Activated naive CD8-positive, alpha-beta T cell treated with anti-CD3 and anti-CD28 coated beads, Interleukin-2, amount 50 U/mL, for 24 hours (primary cell): ENCODE measurements at regions not wholly inside any gene's neighbourhood (a gene's known extent, or its start where the extent isn't known, plus 50 kb on each side); places are given as distances from the start of the nearest gene placed in this dataset.

Experiments used
- ATAC-seq: fragments of 150-1000 bp; cut with Tn5 transposase; one replicate; pipeline ENCODE4 v1.10.0; 2021
- DNase-seq: peaks from one replicate; pipeline ENCODE4 v3.0.0; 2021
- H3K27ac Mint-ChIP-seq: one replicate; pipeline ENCODE4 v1.8.0; 2021; ENCODE audit warnings: mild to moderate bottlenecking, mixed read lengths
- H3K27me3 Mint-ChIP-seq: one replicate; pipeline ENCODE4 v1.8.0; 2021; ENCODE audit warnings: mixed read lengths
- H3K36me3 Mint-ChIP-seq: one replicate; pipeline ENCODE4 v1.8.0; 2021; ENCODE audit warnings: low read depth, mixed read lengths
- H3K4me1 Mint-ChIP-seq: one replicate; pipeline ENCODE4 v1.8.0; 2021; ENCODE audit warnings: mixed read lengths
- H3K4me3 Mint-ChIP-seq: one replicate; pipeline ENCODE4 v1.8.0; 2021; ENCODE audit warnings: mild to moderate bottlenecking, moderate library complexity, mixed read lengths
- H3K9me3 Mint-ChIP-seq: one replicate; pipeline ENCODE4 v1.8.0; 2021; ENCODE audit warnings: mixed read lengths

- ATAC-seq (no peak), DNase-seq (no peak)
- peaks cover 15% of the 10 kb centered on the region for H3K9me3 Mint-ChIP-seq
- no peak overlapping the region for H3K27ac Mint-ChIP-seq
- H3K4me3 Mint-ChIP-seq, result no peak overlapping the region
- H3K27me3 Mint-ChIP-seq, result no peaks in the 10 kb centered on the region
- H3K4me1 Mint-ChIP-seq, result no peaks in the 10 kb centered on the region
- no peaks in the 10 kb centered on the region for H3K36me3 Mint-ChIP-seq
These were observed 370.4 kb upstream of the PTPRD start for GRCh38 chr9:10983251-10983650.

DNA sequence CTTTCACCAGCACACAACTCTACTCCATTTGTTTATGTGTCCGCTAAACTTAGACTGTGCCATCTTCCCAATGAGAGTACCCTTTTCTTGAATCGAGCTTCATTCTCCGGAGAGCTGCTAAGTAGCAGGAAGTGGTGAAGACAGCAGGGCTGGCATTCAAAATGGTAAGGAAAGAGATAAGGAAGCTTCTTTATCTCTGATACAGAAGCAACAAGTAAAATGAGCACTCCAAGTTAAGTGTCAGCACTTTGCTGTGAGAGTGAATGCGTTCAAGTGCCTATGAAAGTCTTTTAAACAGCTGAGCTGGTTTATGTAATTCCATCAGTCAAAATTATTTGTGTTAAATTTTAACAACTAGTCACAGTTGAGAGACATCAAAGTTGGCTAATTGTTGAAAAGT lies 386.8 kb upstream of the PTPRD start:
- H3K4me1 Mint-ChIP-seq, result no peaks in the 10 kb centered on the region
- H3K4me3 Mint-ChIP-seq, result no peak overlapping the region
- no peak for ATAC-seq
- H3K27ac Mint-ChIP-seq, result no peak overlapping the region
- DNase-seq, result no peak
- peaks cover 22% of the 10 kb centered on the region for H3K9me3 Mint-ChIP-seq
- H3K36me3 Mint-ChIP-seq, result no peaks in the 10 kb centered on the region
- H3K27me3 Mint-ChIP-seq, result no peaks in the 10 kb centered on the region

- no peaks in the 10 kb centered on the region for H3K27me3 Mint-ChIP-seq
- DNase-seq, result no peak
- H3K9me3 Mint-ChIP-seq, result peaks cover 19% of the 10 kb centered on the region
- H3K27ac Mint-ChIP-seq, result no peak overlapping the region
- H3K4me1 Mint-ChIP-seq, result no peaks in the 10 kb centered on the region
- ATAC-seq, result no peak
- H3K4me3 Mint-ChIP-seq, result no peak overlapping the region
- H3K36me3 Mint-ChIP-seq, result no peaks in the 10 kb centered on the region
These were observed 388.7 kb upstream of the PTPRD start for GRCh38 chr9:11001546-11001945.

GRCh38 chr9:11002705-11003104 lies 389.9 kb upstream of the PTPRD start:
- no peak overlapping the region for H3K4me3 Mint-ChIP-seq
- H3K27me3 Mint-ChIP-seq, result no peaks in the 10 kb centered on the region
- DNase-seq, result no peak
- no peak for ATAC-seq
- no peaks in the 10 kb centered on the region for H3K36me3 Mint-ChIP-seq
- H3K9me3 Mint-ChIP-seq, result peaks cover 17% of the 10 kb centered on the region
- H3K4me1 Mint-ChIP-seq, result no peaks in the 10 kb centered on the region
- no peak overlapping the region for H3K27ac Mint-ChIP-seq

- Mint-ChIP-seq H3K27ac (no peak overlapping the region), H3K9me3 (peaks cover 24% of the 10 kb centered on the region), H3K4me3 (no peak overlapping the region), H3K36me3 (no peaks in the 10 kb centered on the region), H3K4me1 (no peaks in the 10 kb centered on the region), H3K27me3 (no peaks in the 10 kb centered on the region)
- DNase-seq (no peak), ATAC-seq (no peak)
These were observed 391.0 kb upstream of the PTPRD start for GRCh38 chr9:11003836-11004235.

DNA sequence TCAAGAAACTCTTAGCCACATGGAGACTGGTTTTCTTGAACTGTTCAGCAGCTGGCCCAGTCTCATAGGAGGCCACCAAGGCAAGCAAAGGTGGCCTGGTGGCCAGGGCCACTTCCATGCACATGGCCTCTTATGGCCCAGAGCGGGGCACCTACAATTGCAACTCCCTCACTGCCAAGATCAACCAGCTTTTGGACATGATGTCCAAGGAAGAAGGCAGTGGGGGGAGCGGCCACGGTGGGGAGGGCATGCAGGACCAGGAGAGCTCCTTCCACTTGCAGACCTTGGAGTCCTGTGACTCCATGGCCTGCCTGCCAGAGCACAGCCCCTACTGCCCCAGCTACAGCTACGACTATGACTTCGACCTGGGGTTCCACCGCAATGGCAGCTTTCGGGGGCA lies 398.9 kb upstream of the PTPRD start:
- DNase-seq, result no peak
- Mint-ChIP-seq H3K27ac (no peak overlapping the region), H3K4me1 (no peaks in the 10 kb centered on the region), H3K36me3 (no peaks in the 10 kb centered on the region), H3K27me3 (no peaks in the 10 kb centered on the region), H3K9me3 (peaks cover 24% of the 10 kb centered on the region), H3K4me3 (no peak overlapping the region)
- no peak for ATAC-seq

DNA sequence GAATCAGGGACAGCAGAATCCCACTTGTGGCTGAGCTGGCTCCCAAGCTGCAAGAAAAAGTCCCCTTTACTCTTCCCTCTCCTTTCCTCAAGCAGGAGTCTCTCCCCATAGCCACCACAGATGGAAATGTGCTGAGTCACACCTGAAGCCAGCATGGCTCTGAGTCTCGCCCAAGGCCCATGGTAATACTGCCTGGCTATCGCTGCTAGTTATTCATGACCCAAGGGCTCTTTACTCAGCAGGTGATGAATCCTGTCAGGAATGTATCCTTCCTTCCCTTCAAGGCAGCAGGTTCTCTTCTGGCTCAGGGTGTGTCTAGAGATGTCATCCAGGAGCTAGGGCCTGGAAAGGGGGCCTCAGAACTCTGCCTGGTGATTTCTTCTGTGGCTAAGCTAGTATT lies 403.3 kb upstream of the PTPRD start:
- no peak overlapping the region for H3K4me3 Mint-ChIP-seq
- no peak for ATAC-seq
- DNase-seq, result no peak
- no peaks in the 10 kb centered on the region for H3K4me1 Mint-ChIP-seq
- peaks cover 29% of the 10 kb centered on the region for H3K9me3 Mint-ChIP-seq
- no peaks in the 10 kb centered on the region for H3K27me3 Mint-ChIP-seq
- no peaks in the 10 kb centered on the region for H3K36me3 Mint-ChIP-seq
- no peak overlapping the region for H3K27ac Mint-ChIP-seq

GRCh38 chr9:11023201-11023600 lies 410.4 kb upstream of the PTPRD start:
- ATAC-seq, result no peak
- no peaks in the 10 kb centered on the region for H3K36me3 Mint-ChIP-seq
- no peaks in the 10 kb centered on the region for H3K27me3 Mint-ChIP-seq
- DNase-seq, result no peak
- H3K27ac Mint-ChIP-seq, result no peak overlapping the region
- no peaks in the 10 kb centered on the region for H3K4me1 Mint-ChIP-seq
- no peak overlapping the region for H3K4me3 Mint-ChIP-seq
- peaks cover 15% of the 10 kb centered on the region for H3K9me3 Mint-ChIP-seq

GRCh38 chr9:11025775-11026174 lies 413.0 kb upstream of the PTPRD start:
- no peak for ATAC-seq
- H3K4me1 Mint-ChIP-seq, result no peaks in the 10 kb centered on the region
- peaks cover 8% of the 10 kb centered on the region for H3K9me3 Mint-ChIP-seq

GRCh38 chr9:11038366-11038765 lies 425.6 kb upstream of the PTPRD start:
- Mint-ChIP-seq H3K27me3 (no peaks in the 10 kb centered on the region), H3K4me3 (no peak overlapping the region), H3K27ac (no peak overlapping the region), H3K9me3 (peaks cover 26% of the 10 kb centered on the region), H3K36me3 (no peaks in the 10 kb centered on the region), H3K4me1 (no peaks in the 10 kb centered on the region)
- DNase-seq (no peak), ATAC-seq (no peak)

More at GRCh38 chr9:11025775-11026174, 413.0 kb upstream of the PTPRD start:
- Mint-ChIP-seq H3K4me3 (no peak overlapping the region), H3K27ac (no peak overlapping the region), H3K27me3 (no peaks in the 10 kb centered on the region), H3K36me3 (no peaks in the 10 kb centered on the region)
- DNase-seq, result no peak

DNA sequence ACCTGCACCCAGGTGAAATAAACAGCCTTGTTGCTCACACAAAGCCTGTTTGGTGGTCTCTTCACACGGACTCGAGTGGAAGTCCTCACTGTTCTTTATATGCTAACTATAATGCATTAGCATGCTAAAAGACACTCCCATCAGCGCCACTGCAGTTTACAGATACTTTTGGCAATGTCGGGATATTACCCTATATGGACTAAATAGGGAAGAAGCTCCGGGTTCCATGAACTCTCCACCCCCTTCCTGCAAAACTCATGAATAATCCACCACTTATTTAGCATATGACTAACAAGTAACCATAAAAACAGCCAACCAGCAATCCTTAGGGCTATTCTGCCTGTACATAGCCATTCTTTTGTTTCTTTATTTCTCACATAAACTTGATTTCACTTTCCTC lies 426.2 kb upstream of the PTPRD start:
- Mint-ChIP-seq H3K9me3 (peaks cover 26% of the 10 kb centered on the region), H3K27me3 (no peaks in the 10 kb centered on the region), H3K27ac (no peak overlapping the region), H3K4me3 (no peak overlapping the region), H3K4me1 (no peaks in the 10 kb centered on the region), H3K36me3 (no peaks in the 10 kb centered on the region)
- DNase-seq (no peak), ATAC-seq (no peak)

DNA sequence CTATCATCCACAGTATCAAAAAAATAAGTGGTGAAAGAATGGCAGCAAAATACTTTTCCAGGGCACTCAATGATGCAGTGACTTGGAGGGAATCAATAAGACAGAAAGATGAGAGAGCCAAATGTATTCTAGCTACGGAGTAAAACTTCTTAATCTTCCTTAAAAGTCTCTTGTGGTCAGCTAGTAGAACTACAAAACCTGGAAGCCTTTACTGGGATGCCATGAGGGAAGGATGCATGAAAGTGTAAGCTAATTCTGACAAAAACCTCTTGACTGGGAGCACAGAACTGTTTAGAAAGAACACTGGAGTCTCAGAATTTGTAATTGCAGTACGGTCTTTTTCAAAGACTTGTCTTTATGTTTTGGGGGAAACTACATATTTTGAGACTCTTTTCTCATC lies 432.8 kb upstream of the PTPRD start:
- Mint-ChIP-seq H3K9me3 (peaks cover 13% of the 10 kb centered on the region), H3K4me1 (no peaks in the 10 kb centered on the region), H3K27me3 (no peaks in the 10 kb centered on the region), H3K36me3 (no peaks in the 10 kb centered on the region), H3K27ac (no peak overlapping the region), H3K4me3 (no peak overlapping the region)
- ATAC-seq, result no peak
- no peak for DNase-seq

DNA sequence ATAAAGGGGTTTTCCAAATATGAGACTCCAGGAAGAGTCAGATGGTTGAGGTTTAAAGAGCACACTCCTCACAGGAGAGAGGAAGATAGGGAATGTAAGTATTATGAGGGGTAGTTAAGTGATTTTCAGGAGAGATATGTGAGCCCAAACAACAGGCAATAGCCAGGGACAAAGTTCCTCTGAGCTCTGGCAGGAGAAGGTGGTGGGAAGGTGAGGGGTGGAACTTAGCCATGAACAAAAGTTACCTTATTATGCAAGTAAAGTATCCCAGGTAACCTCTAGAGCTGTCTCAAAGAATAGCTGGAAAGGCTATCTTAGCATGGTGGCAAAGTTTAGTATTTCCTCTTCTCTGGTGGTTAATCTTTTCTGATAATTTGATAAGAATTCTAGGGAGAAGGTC lies 450.5 kb upstream of the PTPRD start:
- Mint-ChIP-seq H3K27ac (no peak overlapping the region), H3K4me3 (no peak overlapping the region)

GRCh38 chr9:11064909-11065308 lies 452.1 kb upstream of the PTPRD start:
- DNase-seq (no peak), ATAC-seq (no peak)
- Mint-ChIP-seq H3K36me3 (no peaks in the 10 kb centered on the region), H3K27ac (no peak overlapping the region), H3K27me3 (no peaks in the 10 kb centered on the region), H3K9me3 (peaks cover 13% of the 10 kb centered on the region), H3K4me3 (no peak overlapping the region), H3K4me1 (no peaks in the 10 kb centered on the region)

More for the DNA sequence above, 450.5 kb upstream of the PTPRD start:
- H3K27me3 Mint-ChIP-seq, result no peaks in the 10 kb centered on the region
- ATAC-seq, result no peak
- no peaks in the 10 kb centered on the region for H3K4me1 Mint-ChIP-seq
- no peak for DNase-seq
- peaks cover 13% of the 10 kb centered on the region for H3K9me3 Mint-ChIP-seq
- no peaks in the 10 kb centered on the region for H3K36me3 Mint-ChIP-seq

DNA sequence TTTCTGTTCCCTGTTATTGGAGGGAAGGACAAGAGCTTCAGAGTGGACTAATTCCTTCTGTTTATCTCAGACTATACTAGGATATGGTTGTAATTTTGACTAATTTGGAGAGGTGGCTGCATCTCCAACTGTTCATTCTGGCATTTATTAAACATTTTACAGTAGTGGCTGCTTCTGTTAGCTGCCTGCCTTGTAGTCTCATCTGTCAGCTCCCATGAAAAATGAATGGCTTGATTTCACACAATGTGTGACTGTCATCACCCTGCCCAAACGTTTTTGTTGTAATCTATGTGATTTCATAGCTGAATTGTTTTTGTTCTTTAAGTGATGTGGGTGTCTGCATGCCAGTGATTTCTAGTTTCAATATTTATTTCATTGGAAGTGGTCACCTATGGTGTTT lies 459.4 kb upstream of the PTPRD start:
- Mint-ChIP-seq H3K27ac (no peak overlapping the region), H3K4me3 (no peak overlapping the region)
- no peak for ATAC-seq

GRCh38 chr9:11086561-11086960 lies 473.8 kb upstream of the PTPRD start:
- DNase-seq (no peak), ATAC-seq (no peak)
- H3K36me3 Mint-ChIP-seq, result no peaks in the 10 kb centered on the region
- no peak overlapping the region for H3K27ac Mint-ChIP-seq
- no peaks in the 10 kb centered on the region for H3K27me3 Mint-ChIP-seq
- peaks cover 21% of the 10 kb centered on the region for H3K9me3 Mint-ChIP-seq
- H3K4me3 Mint-ChIP-seq, result no peak overlapping the region
- no peaks in the 10 kb centered on the region for H3K4me1 Mint-ChIP-seq

More for the DNA sequence above, 459.4 kb upstream of the PTPRD start:
- Mint-ChIP-seq H3K4me1 (no peaks in the 10 kb centered on the region), H3K36me3 (no peaks in the 10 kb centered on the region), H3K9me3 (peaks cover 13% of the 10 kb centered on the region), H3K27me3 (no peaks in the 10 kb centered on the region)
- no peak for DNase-seq
